Coronary artery (tissue), 2 donors: ENCODE measurements at regions not wholly inside any gene's neighbourhood (a gene's known extent, or its start where the extent isn't known, plus 50 kb on each side); places are given as distances from the start of the nearest gene placed in this dataset.

Source experiments
- DNase-seq: peaks from one replicate; pipeline ENCODE4 v3.0.0-alpha.2; 2017; ENCODE audit warnings: low spot score
- H3K27ac ChIP-seq, 2 donors: fragments of 200-600 bp; sonication (generic); one replicate each; pipeline ENCODE4 v1.5.1; 2016 to 2019
- H3K4me3 ChIP-seq: fragments of 200-600 bp; sonication (generic); 2 replicates; pipeline ENCODE4 v1.5.1; 2016; ENCODE audit warnings: mild to moderate bottlenecking, moderate library complexity
- TF ChIP-seq, protein P1 (sequence below): fragments of 200-600 bp; sonication (generic); IDR thresholded peaks from one replicate; pipeline ENCODE4 v1.5.1; 2019; ENCODE audit warnings: antibody characterized with exemption

DNA sequence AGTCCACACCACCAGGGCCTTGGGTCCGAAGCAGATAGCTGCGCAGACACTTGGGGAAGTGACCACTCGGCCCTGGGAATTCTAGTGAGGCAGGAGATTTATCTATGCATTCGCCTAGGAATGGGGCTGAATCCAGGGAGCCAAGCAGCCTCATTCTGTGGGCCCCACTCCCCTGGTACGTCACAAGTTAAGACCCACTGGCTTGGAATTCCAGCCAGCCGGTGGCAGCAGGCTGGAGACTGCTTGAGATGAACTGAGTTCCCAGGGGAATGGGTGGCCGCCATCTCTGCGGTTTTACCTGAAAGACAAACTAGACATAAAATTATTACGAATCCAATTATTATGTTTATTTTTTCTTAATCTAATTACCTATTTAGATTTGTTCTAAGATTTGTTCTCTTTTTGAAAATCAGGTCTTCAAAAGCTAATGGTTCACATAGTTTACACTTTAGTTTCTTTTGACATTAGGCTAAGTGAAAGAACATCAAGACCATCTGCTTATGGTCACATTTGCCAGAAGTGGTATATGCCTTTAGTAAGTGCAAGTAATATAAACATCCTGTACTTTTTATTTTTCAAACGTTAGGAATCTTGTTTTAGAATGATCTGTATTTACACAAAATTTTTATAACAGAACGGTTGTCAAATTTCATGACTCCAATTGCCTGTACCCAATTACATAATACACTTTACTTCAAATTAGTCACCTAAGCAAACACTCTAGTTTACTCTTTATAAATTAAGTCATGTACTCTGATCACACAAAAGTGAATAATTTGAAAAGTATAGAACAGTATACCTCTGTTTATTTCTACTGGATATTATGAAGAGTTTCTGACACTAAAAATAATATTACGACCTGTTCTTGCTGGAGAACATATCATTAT is 74.4 kb downstream of the SLITRK6 start:
- H3K4me3 ChIP-seq: no peak overlapping the region

DNA sequence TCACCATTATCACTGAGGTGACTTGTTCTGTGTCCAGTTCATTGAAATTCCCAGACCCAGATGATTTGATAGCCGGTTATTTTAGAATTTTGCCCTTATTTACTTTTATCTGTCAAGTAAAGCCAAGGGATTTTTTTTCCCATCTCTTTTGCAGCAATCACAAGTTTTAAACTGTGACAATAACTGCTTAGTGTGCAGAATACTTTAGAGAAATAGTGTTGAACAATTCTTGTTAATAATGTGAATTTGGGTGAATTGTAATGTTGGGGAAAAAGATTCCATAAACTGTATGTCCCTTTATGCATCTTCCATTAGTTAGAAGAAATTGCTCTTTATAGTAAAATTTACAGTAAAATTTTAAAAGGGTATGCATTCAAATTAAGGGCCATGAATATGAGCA is 79.5 kb downstream of the SLITRK6 start:
- H3K4me3 ChIP-seq: no peak overlapping the region
- H3K27ac ChIP-seq: no peak overlapping the region
- TF ChIP-seq, protein P1, sequence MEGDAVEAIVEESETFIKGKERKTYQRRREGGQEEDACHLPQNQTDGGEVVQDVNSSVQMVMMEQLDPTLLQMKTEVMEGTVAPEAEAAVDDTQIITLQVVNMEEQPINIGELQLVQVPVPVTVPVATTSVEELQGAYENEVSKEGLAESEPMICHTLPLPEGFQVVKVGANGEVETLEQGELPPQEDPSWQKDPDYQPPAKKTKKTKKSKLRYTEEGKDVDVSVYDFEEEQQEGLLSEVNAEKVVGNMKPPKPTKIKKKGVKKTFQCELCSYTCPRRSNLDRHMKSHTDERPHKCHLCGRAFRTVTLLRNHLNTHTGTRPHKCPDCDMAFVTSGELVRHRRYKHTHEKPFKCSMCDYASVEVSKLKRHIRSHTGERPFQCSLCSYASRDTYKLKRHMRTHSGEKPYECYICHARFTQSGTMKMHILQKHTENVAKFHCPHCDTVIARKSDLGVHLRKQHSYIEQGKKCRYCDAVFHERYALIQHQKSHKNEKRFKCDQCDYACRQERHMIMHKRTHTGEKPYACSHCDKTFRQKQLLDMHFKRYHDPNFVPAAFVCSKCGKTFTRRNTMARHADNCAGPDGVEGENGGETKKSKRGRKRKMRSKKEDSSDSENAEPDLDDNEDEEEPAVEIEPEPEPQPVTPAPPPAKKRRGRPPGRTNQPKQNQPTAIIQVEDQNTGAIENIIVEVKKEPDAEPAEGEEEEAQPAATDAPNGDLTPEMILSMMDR: no peak
- no peak for DNase-seq

More for the DNA sequence above, 74.4 kb downstream of the SLITRK6 start:
- no peak for DNase-seq
- TF ChIP-seq, protein P1: no peak
- no peak overlapping the region for H3K27ac ChIP-seq

DNA sequence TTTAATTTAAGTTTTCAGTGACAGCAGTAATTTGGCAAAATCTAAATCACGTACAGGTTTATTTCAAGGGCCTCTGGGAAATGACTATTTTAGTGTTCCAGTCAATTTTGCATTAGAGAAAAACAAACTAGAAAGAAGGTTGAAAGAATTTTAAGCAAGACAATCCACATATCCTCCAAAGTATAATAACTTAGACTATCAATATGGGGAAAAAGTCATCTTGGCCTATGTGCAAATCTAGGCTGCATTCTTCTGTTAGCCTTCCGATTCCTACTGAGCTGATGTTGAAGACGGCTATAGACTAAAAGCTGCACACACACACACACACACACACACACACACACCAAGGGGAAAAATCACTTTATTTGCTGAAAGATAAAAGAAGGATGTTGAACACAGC is 81.3 kb downstream of the SLITRK6 start:
- Histone ChIP-seq H3K4me3 (no peak overlapping the region), H3K27ac (no peak overlapping the region)
- no peak for DNase-seq
- TF ChIP-seq, protein P1: no peak

DNA sequence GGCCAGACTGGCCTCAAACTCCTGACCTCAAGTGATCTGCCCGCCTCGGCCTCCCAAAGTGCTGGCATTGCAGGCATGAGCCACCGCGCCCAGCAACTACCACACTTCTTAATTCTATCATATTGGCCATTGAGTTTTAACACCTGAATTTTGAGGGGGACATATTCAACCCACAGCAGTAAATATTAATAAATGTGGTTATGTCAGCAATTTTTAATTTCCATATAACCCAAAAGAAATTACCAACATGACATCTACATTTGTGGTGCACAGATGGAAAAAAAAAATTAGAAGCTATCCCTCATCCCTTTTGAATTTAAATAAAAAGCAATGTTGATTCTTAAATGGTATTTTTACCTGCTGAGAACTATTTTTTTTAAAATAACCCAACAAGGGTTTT is 88.7 kb downstream of the SLITRK6 start:
- DNase-seq: no peak
- TF ChIP-seq, protein P1: no peak
- Histone ChIP-seq H3K4me3 (no peak overlapping the region), H3K27ac (no peak overlapping the region)

DNA sequence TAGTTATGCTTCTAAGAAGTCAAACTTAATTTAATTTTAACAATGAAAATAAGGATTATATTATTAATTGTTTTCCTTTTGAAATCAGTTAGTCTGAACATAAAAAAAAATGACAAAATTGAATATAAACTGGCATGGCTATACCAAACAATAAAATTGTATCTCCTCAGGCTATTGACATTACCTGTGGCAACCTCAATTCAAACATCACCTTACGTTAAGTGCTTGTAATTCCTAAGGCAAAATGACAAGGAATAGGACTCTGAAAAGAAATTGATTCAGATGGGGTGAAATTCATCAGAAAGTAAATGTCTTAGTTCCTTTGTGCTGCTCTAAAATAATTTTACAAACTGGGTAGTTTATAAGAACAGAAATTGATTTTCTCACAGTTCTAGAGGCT is 89.5 kb downstream of the SLITRK6 start:
- Histone ChIP-seq H3K4me3 (no peak overlapping the region), H3K27ac (no peak overlapping the region)
- DNase-seq: no peak
- TF ChIP-seq, protein P1: no peak

DNA sequence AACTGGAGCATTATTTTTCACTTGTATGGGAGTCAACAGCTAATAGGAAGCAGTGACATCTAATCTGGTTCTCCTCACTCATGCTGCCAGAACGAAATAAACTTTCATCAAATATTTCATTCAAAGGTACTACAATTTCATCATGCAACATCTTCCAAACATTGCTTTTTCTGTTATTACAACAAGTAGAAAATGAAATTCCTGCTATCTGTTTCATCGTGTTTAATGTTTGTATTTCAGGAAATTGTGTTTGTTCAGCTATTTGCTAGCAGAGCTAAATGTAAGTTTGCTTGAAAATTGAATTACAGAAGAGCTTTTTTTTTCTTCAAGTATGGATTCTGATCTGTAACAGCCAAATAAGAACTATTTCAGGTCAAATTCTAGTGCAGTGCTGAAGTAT is 90.1 kb downstream of the SLITRK6 start:
- Histone ChIP-seq H3K27ac (no peak overlapping the region), H3K4me3 (no peak overlapping the region)
- no peak for DNase-seq
- TF ChIP-seq, protein P1: no peak

DNA sequence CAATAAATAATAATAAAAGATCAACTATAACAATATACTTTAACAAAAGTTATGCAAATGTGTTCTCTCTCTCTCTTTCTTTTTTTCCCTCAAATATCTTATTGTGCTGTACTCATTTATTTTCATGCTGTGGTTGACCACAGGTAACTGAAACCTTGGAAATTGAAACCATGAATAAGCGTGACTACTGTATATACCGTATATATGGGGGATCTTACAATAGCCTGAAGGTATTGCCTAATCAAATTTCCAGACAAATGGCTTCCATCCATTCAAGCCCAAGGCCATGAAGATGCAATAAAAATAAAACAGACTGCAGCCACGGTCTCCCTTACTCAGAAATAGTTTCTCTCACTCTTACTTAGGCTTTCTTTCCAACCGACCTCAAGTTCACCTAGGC is 98.3 kb downstream of the SLITRK6 start:
- TF ChIP-seq, protein P1: no peak
- DNase-seq: no peak
- H3K27ac ChIP-seq: no peak overlapping the region

More for the DNA sequence above, 98.3 kb downstream of the SLITRK6 start:
- H3K4me3 ChIP-seq: no peak overlapping the region
